ENCODE measurements at regions not wholly inside any gene's neighbourhood (a gene's known extent, or its start where the extent isn't known, plus 50 kb on each side); places are given as distances from the start of the nearest gene placed in this dataset.

- no peaks in the 10 kb centered on the region for H4K20me1 ChIP-seq (ENCODE audit: insufficient read depth, poor library complexity, severe bottlenecking)
- 94% methylated on average over 3 of the region's 3 CpGs for WGBS (ENCODE audit: low lambda C conversion rate, missing lambda C conversion rate)
Observed at GRCh38 chr2:118523761-118524160, 323.7 kb downstream of the EN1 start.

GRCh38 chr2:118521960-118522359 is 325.5 kb downstream of the EN1 start:
- H3K36me3 ChIP-seq (replicated peaks; ENCODE audit: insufficient read depth, low read depth), result no peaks in the 10 kb centered on the region
- no peak for DNase-seq (ENCODE audit: low spot score)
- H3K4me1 ChIP-seq (ENCODE audit: insufficient read depth), result no peaks in the 10 kb centered on the region
- no peaks in the 10 kb centered on the region for H3K9me3 ChIP-seq (ENCODE audit: low read depth)
- no peak overlapping the region for H2AFZ ChIP-seq
- H3K4me2 ChIP-seq, result no peak overlapping the region
- no peaks in the 10 kb centered on the region for H4K20me1 ChIP-seq (ENCODE audit: insufficient read depth, poor library complexity, severe bottlenecking)
- 96% methylated on average over 1 of the region's 1 CpG for WGBS (ENCODE audit: low lambda C conversion rate, missing lambda C conversion rate)
- H3K4me3 ChIP-seq, result no peak overlapping the region
- TF ChIP-seq EZH2phosphoT487 (IDR thresholded peaks at IDR 0.05; ENCODE audit: low read depth, severe bottlenecking, unreplicated experiment), result no peak
- no peak for TF ChIP-seq CTCF (IDR thresholded peaks at IDR 0.05; ENCODE audit: poor library complexity)
- no peak for TF ChIP-seq EZH2 (IDR thresholded peaks at IDR 0.05; ENCODE audit: borderline replicate concordance)
- H3K27me3 ChIP-seq, result no peaks in the 10 kb centered on the region
- H3K79me2 ChIP-seq, result no peaks in the 10 kb centered on the region
- no peak overlapping the region for H3K27ac ChIP-seq
- no peaks in the 10 kb centered on the region for H3K9me2 ChIP-seq (replicated peaks; ENCODE audit: insufficient read depth)

More at GRCh38 chr2:118523761-118524160, 323.7 kb downstream of the EN1 start:
- no peak for DNase-seq (ENCODE audit: low spot score)
- Histone ChIP-seq H3K27ac (no peak overlapping the region), H2AFZ (no peak overlapping the region), H3K4me3 (no peak overlapping the region), H3K9me3 (ENCODE audit: low read depth) (no peaks in the 10 kb centered on the region), H3K79me2 (no peaks in the 10 kb centered on the region), H3K36me3 (replicated peaks; ENCODE audit: insufficient read depth, low read depth) (no peaks in the 10 kb centered on the region), H3K27me3 (peaks cover 9% of the 10 kb centered on the region), H3K9me2 (replicated peaks; ENCODE audit: insufficient read depth) (no peaks in the 10 kb centered on the region), H3K4me2 (no peak overlapping the region), H3K4me1 (ENCODE audit: insufficient read depth) (no peaks in the 10 kb centered on the region)
- TF ChIP-seq EZH2 (IDR thresholded peaks at IDR 0.05; ENCODE audit: borderline replicate concordance), result no peak
- TF ChIP-seq CTCF (IDR thresholded peaks at IDR 0.05; ENCODE audit: poor library complexity), result no peak
- TF ChIP-seq EZH2phosphoT487 (IDR thresholded peaks at IDR 0.05; ENCODE audit: low read depth, severe bottlenecking, unreplicated experiment), result no peak

GRCh38 chr2:118521272-118521671 is 326.2 kb downstream of the EN1 start:
- H3K4me1 ChIP-seq (ENCODE audit: insufficient read depth), result no peaks in the 10 kb centered on the region
- no peaks in the 10 kb centered on the region for H3K9me2 ChIP-seq (replicated peaks; ENCODE audit: insufficient read depth)
- H3K36me3 ChIP-seq (replicated peaks; ENCODE audit: insufficient read depth, low read depth), result no peaks in the 10 kb centered on the region
- H3K4me3 ChIP-seq, result no peak overlapping the region
- H3K79me2 ChIP-seq, result no peaks in the 10 kb centered on the region
- no peaks in the 10 kb centered on the region for H4K20me1 ChIP-seq (ENCODE audit: insufficient read depth, poor library complexity, severe bottlenecking)
- no peak for DNase-seq (ENCODE audit: low spot score)
- H2AFZ ChIP-seq, result no peak overlapping the region
- H3K27me3 ChIP-seq, result no peaks in the 10 kb centered on the region
- H3K4me2 ChIP-seq, result no peak overlapping the region
- H3K27ac ChIP-seq, result no peak overlapping the region
- H3K9me3 ChIP-seq (ENCODE audit: low read depth), result no peaks in the 10 kb centered on the region
- 84% methylated on average over 3 of the region's 3 CpGs for WGBS (ENCODE audit: low lambda C conversion rate, missing lambda C conversion rate)
- no peak for TF ChIP-seq CTCF (IDR thresholded peaks at IDR 0.05; ENCODE audit: poor library complexity)

- Histone ChIP-seq H4K20me1 (ENCODE audit: insufficient read depth, poor library complexity, severe bottlenecking) (no peaks in the 10 kb centered on the region), H3K9me2 (replicated peaks; ENCODE audit: insufficient read depth) (no peaks in the 10 kb centered on the region), H3K4me1 (ENCODE audit: insufficient read depth) (no peaks in the 10 kb centered on the region), H3K36me3 (replicated peaks; ENCODE audit: insufficient read depth, low read depth) (no peaks in the 10 kb centered on the region), H3K79me2 (no peaks in the 10 kb centered on the region), H2AFZ (no peak overlapping the region), H3K27me3 (no peaks in the 10 kb centered on the region), H3K27ac (no peak overlapping the region), H3K9me3 (ENCODE audit: low read depth) (no peaks in the 10 kb centered on the region), H3K4me3 (no peak overlapping the region), H3K4me2 (no peak overlapping the region)
- TF ChIP-seq EZH2 (IDR thresholded peaks at IDR 0.05; ENCODE audit: borderline replicate concordance) (no peak), EZH2phosphoT487 (IDR thresholded peaks at IDR 0.05; ENCODE audit: low read depth, severe bottlenecking, unreplicated experiment) (no peak), CTCF (IDR thresholded peaks at IDR 0.05; ENCODE audit: poor library complexity) (no peak)
- WGBS (ENCODE audit: low lambda C conversion rate, missing lambda C conversion rate), result 92% methylated on average over 4 of the region's 4 CpGs
- no peak for DNase-seq (ENCODE audit: low spot score)
Observed at GRCh38 chr2:118520246-118520645, 327.2 kb downstream of the EN1 start.

All from hepatocyte (in vitro differentiated cells).